Stimulated activated CD4-positive, alpha-beta T cell treated with anti-CD3 and anti-CD28 coated beads, TNF-alpha, amount 100 ng/mL, for 48 hours (primary cell): ENCODE measurements at regions not wholly inside any gene's neighbourhood (a gene's known extent, or its start where the extent isn't known, plus 50 kb on each side); places are given as distances from the start of the nearest gene placed in this dataset.
"Not testable (repeated sequence)": the region's sequence is repeated elsewhere in the genome, so short reads cannot be mapped to it uniquely, and the experiment has no call there.

Source experiments
- DNase-seq, 3 donors: peaks; one replicate each; pipeline ENCODE4 v3.0.0-alpha.2; 2020; ENCODE audit warnings: low read depth in 3 of 3

- no peak for DNase-seq
Measured at GRCh38 chr15:38945551-38946298, 381.1 kb upstream of the RASGRP1 start.

GRCh38 chr15:38954090-38954489 lies 389.5 kb upstream of the RASGRP1 start:
- DNase-seq = no peak

GRCh38 chr15:38961456-38961855 lies 396.8 kb upstream of the RASGRP1 start:
- DNase-seq = no peak

GRCh38 chr15:38961931-38962330 lies 397.3 kb upstream of the RASGRP1 start:
- no peak for DNase-seq

- DNase-seq = no peak
Measured at GRCh38 chr15:38972831-38973230, 408.2 kb upstream of the RASGRP1 start.

GRCh38 chr15:38975282-38975990 lies 410.8 kb upstream of the RASGRP1 start:
- no peak for DNase-seq

GRCh38 chr15:38991126-38991525 lies 426.5 kb upstream of the RASGRP1 start:
- DNase-seq = no peak

- no peak for DNase-seq
Measured at GRCh38 chr15:38991701-38992100, 427.1 kb upstream of the RASGRP1 start.

- DNase-seq = no peak
Measured at GRCh38 chr15:38992506-38992905, 427.9 kb upstream of the RASGRP1 start.

GRCh38 chr15:38992930-38993329 lies 428.3 kb upstream of the RASGRP1 start:
- DNase-seq = no peak

GRCh38 chr15:38994310-38994709 lies 429.7 kb upstream of the RASGRP1 start:
- no peak for DNase-seq

GRCh38 chr15:38996111-38996631 lies 431.6 kb upstream of the RASGRP1 start:
- no peak for DNase-seq

GRCh38 chr15:38997841-38998240 lies 433.2 kb upstream of the RASGRP1 start:
- DNase-seq = no peak

- no peak for DNase-seq
Measured at GRCh38 chr15:39000008-39000734, 435.6 kb upstream of the RASGRP1 start.

- no peak for DNase-seq
Measured at GRCh38 chr15:39009740-39010139, 445.1 kb upstream of the RASGRP1 start.

GRCh38 chr15:39011066-39011465 lies 446.5 kb upstream of the RASGRP1 start:
- not testable (repeated sequence) for DNase-seq

- DNase-seq = no peak
Measured at GRCh38 chr15:39013262-39013661, 448.6 kb upstream of the RASGRP1 start.

GRCh38 chr15:39014682-39015081 lies 450.1 kb upstream of the RASGRP1 start:
- DNase-seq = no peak

GRCh38 chr15:39016706-39017105 lies 452.1 kb upstream of the RASGRP1 start:
- no peak for DNase-seq

GRCh38 chr15:39018966-39019365 lies 454.4 kb upstream of the RASGRP1 start:
- no peak for DNase-seq

- DNase-seq = no peak
Measured at GRCh38 chr15:39021341-39021740, 456.7 kb upstream of the RASGRP1 start.

GRCh38 chr15:39022532-39023305 lies 458.1 kb upstream of the RASGRP1 start:
- DNase-seq = no peak
